ENCODE measurements at regions not wholly inside any gene's neighbourhood (a gene's known extent, or its start where the extent isn't known, plus 50 kb on each side); places are given as distances from the start of the nearest gene placed in this dataset.
A peak's percentile ranks its signal among the peaks of the same experiment; 100 is the strongest.
"Not testable (repeated sequence)": the region's sequence is repeated elsewhere in the genome, so short reads cannot be mapped to it uniquely, and the experiment has no call there.

- Histone ChIP-seq H3K4me1 (no peaks in the 10 kb centered on the region), H3K27ac (no peak overlapping the region), H3K36me3 (no peaks in the 10 kb centered on the region), H3K27me3 (no peaks in the 10 kb centered on the region), H3K9me3 (peaks cover 0 to under 1% (median 0%) of the 10 kb centered on the region in 4 donors), H3K4me3 (no peak overlapping the region)
- DNase-seq (ENCODE audit: low spot score in 2 of 2), result no peak
- 73 to 75% methylated on average over 5 of the region's 5 CpGs for WGBS, 2 donors
- TF ChIP-seq EP300 (IDR thresholded peaks at IDR 0.05) (no peak), CTCF (IDR thresholded peaks at IDR 0.05) (no peak), POLR2A (IDR thresholded peaks at IDR 0.05) (no peak)
Observed at GRCh38 chr7:80302078-80302477, 167.4 kb downstream of the GNAI1 start.

- H3K9me3 ChIP-seq, result peaks cover 0 to 12% (median 3%) of the 10 kb centered on the region in 4 donors
- DNase-seq (ENCODE audit: low spot score in 2 of 2), result no peak
- no peaks in the 10 kb centered on the region for H3K36me3 ChIP-seq
- TF ChIP-seq POLR2A (IDR thresholded peaks at IDR 0.05), result no peak
- TF ChIP-seq EP300 (IDR thresholded peaks at IDR 0.05), result no peak
- TF ChIP-seq CTCF (IDR thresholded peaks at IDR 0.05), result no peak
- H3K27ac ChIP-seq, result no peak overlapping the region
- no peak overlapping the region for H3K4me3 ChIP-seq
- no peaks in the 10 kb centered on the region for H3K4me1 ChIP-seq
- H3K27me3 ChIP-seq, result no peaks in the 10 kb centered on the region
Observed at GRCh38 chr7:80298201-80298600, 163.6 kb downstream of the GNAI1 start.

- Histone ChIP-seq H3K4me1 (no peaks in the 10 kb centered on the region), H3K27me3 (no peaks in the 10 kb centered on the region), H3K36me3 (no peaks in the 10 kb centered on the region), H3K9me3 (peaks cover 0 to 12% (median 3%) of the 10 kb centered on the region in 4 donors), H3K27ac (no peak overlapping the region), H3K4me3 (no peak overlapping the region)
- TF ChIP-seq CTCF (IDR thresholded peaks at IDR 0.05) (no peak), EP300 (IDR thresholded peaks at IDR 0.05) (no peak), POLR2A (IDR thresholded peaks at IDR 0.05) (no peak)
- no peak for DNase-seq (ENCODE audit: low spot score in 2 of 2)
Observed at GRCh38 chr7:80294346-80294745, 159.7 kb downstream of the GNAI1 start.

DNA sequence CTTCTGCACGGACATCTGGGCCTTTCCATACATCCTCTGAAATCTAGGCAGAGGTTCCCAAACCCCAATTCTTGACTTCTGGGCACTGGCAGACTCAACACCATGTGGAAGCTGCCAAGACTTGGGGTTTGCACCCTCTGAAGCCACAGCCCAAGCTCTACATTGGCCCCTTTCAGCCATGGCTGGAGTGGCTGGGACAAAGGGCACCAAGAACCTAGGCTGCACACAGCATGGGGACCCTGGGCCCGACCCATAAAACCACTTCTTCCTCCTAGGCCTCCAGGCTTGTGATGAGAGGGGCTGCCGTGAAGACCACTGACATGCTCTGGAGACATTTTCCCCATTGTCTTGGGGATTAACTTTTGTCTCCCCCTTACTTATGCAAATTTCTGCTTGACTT, 158.0 kb downstream of the GNAI1 start:
- H3K27me3 ChIP-seq; DNase-seq (ENCODE audit: low spot score in 2 of 2); H3K36me3 ChIP-seq; H3K4me1 ChIP-seq; H3K27ac ChIP-seq; H3K4me3 ChIP-seq: not testable (repeated sequence)
- peaks cover 0 to 12% (median 3%) of the 10 kb centered on the region in 4 donors for H3K9me3 ChIP-seq
- WGBS, 2 donors, result 83 to 97% methylated on average over 3 of the region's 3 CpGs

DNA sequence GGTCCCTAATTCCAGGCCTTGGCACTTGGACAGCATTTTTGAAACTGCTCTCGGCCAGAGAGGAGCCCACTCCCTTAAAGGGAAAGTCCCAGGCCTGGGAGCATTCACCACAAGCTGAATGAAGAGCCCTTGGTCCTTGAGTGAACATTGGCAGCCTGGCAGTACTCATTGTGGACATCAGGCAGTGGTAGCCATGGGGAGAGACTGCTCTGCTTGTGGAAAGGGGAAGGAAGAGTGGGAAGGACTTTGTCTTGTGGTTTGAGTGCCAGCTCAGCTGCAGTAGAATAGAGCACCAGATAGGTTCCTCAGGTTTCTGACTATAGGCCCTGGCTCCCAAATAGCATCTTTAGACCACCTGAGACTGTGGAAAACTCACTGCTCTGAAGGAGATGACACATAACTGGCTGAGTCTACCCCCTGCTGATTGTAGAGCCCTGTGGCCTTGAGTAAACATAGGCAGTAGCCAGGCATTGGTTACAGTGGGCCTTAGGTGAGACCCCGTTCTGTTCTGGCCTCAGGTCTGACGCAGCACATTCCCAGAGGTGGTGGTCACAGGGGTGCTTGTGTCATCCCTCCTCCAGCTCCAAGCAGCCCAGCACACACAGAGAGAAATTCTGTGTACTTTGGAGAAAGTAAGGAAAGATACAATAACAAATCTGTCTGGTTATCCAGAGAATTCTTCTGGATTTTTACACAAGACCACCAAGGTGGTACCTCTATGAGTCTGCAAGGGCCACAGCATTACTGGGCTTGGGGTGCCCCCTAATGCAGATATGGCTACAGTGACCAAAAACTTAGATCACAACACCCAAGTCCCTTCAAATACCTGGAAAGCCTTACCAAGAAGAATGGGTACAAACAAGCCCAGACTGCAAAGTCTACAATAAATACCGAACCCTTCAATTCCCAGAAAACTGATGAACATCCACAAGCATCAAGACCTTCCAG, 153.8 kb downstream of the GNAI1 start:
- no peaks in the 10 kb centered on the region for H3K27me3 ChIP-seq
- no peaks in the 10 kb centered on the region for H3K9me3 ChIP-seq
- 63 to 65% methylated on average over 4 of the region's 4 CpGs for WGBS, 2 donors
- no peak overlapping the region for H3K4me3 ChIP-seq
- TF ChIP-seq CTCF (IDR thresholded peaks at IDR 0.05) (peak in 1 of 5 experiments; percentile 29), EP300 (IDR thresholded peaks at IDR 0.05) (no peak)
- no peak for DNase-seq (ENCODE audit: low spot score in 2 of 2)
- H3K27ac ChIP-seq, result no peak overlapping the region
- H3K4me1 ChIP-seq, result no peaks in the 10 kb centered on the region
- H3K36me3 ChIP-seq, result no peaks in the 10 kb centered on the region
